DMS153 (cell line): ENCODE measurements at regions not wholly inside any gene's neighbourhood (a gene's known extent, or its start where the extent isn't known, plus 50 kb on each side); places are given as distances from the start of the nearest gene placed in this dataset.
"Not testable (repeated sequence)": the region's sequence is repeated elsewhere in the genome, so short reads cannot be mapped to it uniquely, and the experiment has no call there.

Experiments used
- DNase-seq: peaks from one replicate; lab custom pipeline; 2025; lab: John Stamatoyannopoulos, UW

GRCh38 chr16:87132361-87133014 lies 184.7 kb downstream of the C16orf95 start:
- no peak for DNase-seq

- no peak for DNase-seq
Measured at GRCh38 chr16:87133112-87133850, 183.9 kb downstream of the C16orf95 start.

- no peak for DNase-seq
Measured at GRCh38 chr16:87133966-87134627, 183.1 kb downstream of the C16orf95 start.

GRCh38 chr16:87134628-87134995 lies 182.6 kb downstream of the C16orf95 start:
- DNase-seq = no peak

- peak; percentile 95 for DNase-seq
Measured at GRCh38 chr16:87135246-87136030, 181.8 kb downstream of the C16orf95 start.

- no peak for DNase-seq
Measured at GRCh38 chr16:87138316-87138715, 178.9 kb downstream of the C16orf95 start.

GRCh38 chr16:87138738-87139267 lies 178.4 kb downstream of the C16orf95 start:
- DNase-seq = no peak

- no peak for DNase-seq
Measured at GRCh38 chr16:87140211-87141200, 176.7 kb downstream of the C16orf95 start.

- no peak for DNase-seq
Measured at GRCh38 chr16:87141402-87141801, 175.8 kb downstream of the C16orf95 start.

- DNase-seq = no peak
Measured at GRCh38 chr16:87143661-87144121, 173.5 kb downstream of the C16orf95 start.

- no peak for DNase-seq
Measured at GRCh38 chr16:87144232-87144631, 173.0 kb downstream of the C16orf95 start.

- DNase-seq = no peak
Measured at GRCh38 chr16:87145181-87146176, 171.7 kb downstream of the C16orf95 start.

GRCh38 chr16:87146676-87147075 lies 170.5 kb downstream of the C16orf95 start:
- no peak for DNase-seq

GRCh38 chr16:87149051-87149450 lies 168.1 kb downstream of the C16orf95 start:
- no peak for DNase-seq

GRCh38 chr16:87150262-87150661 lies 166.9 kb downstream of the C16orf95 start:
- DNase-seq = no peak

GRCh38 chr16:87150681-87151280 lies 166.4 kb downstream of the C16orf95 start:
- DNase-seq = no peak

- no peak for DNase-seq
Measured at GRCh38 chr16:87152221-87152755, 164.9 kb downstream of the C16orf95 start.

- no peak for DNase-seq
Measured at GRCh38 chr16:87153326-87153725, 163.9 kb downstream of the C16orf95 start.

GRCh38 chr16:87155315-87155714 lies 161.9 kb downstream of the C16orf95 start:
- DNase-seq = not testable (repeated sequence)
